ENCODE measurements at regions not wholly inside any gene's neighbourhood (a gene's known extent, or its start where the extent isn't known, plus 50 kb on each side); places are given as distances from the start of the nearest gene placed in this dataset.

DNA sequence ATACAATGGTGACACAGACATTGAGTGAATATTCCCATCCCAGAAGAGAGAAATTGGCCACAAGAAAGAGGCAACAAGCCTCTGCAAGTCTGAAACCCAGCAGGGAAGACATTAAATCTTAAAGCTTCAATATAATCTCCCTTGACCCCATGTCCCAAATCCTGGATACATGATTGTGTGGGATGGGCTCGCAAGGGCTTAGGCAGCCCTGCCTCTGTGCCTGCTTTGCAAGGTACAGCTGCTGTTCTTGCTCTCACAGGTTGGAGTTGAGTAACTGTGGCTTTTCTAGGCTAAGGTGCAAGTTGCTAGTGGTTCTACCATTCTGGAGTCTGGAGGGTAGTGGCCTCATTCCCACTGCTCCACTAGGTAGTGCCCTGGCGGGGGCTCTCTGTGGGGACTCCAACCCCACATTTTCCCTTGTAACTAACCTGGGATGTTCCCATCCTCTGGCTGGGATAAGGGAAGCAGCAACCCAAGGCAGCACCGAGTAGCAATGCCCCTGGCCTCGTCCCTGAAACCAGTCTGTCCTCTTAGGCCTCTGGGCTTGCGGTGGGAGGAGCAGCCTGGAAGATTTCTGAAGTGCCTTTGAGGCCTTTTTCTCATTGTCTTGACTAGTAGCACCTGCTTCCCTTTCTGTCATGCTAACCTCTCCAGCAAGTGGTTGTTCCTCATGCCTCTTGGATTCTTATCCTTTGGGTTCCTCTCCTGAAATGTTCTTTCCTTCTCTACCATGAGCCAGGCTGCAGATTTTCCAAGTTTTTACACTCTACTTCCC, 90.0 kb downstream of the FAM174B start:
- DNase-seq (ENCODE audit: low spot score) = no peak

DNA sequence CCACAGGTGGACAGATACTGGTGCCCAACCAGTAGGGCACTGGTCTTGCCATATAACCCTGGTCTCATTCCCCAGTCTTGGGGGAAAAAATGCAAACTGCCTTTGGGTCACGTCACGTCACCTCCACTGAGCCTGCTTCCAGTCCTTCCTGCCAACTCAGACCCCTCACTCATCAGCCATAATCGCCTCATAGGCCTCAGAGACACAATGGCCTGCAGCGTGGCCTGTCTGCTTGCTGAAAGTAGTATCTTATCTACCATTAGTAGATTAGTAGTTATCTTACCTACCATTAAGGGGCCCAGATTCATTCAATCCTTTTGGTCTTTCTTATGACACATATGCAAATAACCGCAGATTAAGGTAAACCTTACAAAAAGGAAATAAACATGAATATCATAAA, 93.8 kb downstream of the FAM174B start:
- no peak for DNase-seq (ENCODE audit: low spot score)

DNA sequence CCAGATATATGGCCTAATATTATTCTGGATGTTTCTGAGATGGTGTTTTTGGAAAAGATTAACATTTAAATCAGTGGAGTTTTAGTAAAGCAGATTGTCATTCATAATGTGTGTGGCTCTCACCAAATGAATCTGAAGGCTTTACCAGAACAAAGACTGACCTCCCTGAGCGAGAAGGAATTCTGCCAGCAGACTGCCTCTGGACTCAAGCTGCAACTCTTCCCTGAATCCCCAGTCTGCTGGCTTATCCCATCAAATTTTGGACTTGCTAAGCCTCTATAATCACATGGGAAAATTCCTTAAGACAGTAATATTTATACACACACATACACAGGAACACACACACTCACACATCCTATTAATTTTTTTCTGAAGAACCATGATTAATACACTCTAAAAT, 102.3 kb downstream of the FAM174B start:
- no peak for DNase-seq (ENCODE audit: low spot score)

- no peak for DNase-seq (ENCODE audit: low spot score)
Observed at GRCh38 chr15:92545996-92546395, 109.6 kb downstream of the FAM174B start.

- no peak for DNase-seq (ENCODE audit: low spot score)
Observed at GRCh38 chr15:92541291-92542200, 114.0 kb downstream of the FAM174B start.

DNA sequence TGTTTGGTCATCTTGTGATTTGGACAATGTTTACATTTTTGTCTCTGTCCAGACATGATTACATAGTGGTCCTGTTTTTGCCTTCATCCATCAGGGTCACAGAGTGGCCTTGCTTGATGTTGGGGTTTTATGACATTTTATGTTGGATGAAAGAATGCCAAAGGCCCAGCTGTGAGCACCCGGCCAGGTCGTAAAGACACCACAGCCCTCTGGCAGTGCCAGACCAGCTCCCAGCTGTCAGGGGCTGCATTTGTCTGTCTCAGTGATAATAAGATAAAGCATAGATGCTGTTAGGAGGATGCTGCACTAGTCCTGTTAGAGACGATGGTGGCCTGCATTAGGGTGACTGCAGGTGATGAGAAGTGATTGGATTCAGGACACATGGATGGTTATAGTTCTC, 117.5 kb downstream of the FAM174B start:
- DNase-seq (ENCODE audit: low spot score) = no peak

DNA sequence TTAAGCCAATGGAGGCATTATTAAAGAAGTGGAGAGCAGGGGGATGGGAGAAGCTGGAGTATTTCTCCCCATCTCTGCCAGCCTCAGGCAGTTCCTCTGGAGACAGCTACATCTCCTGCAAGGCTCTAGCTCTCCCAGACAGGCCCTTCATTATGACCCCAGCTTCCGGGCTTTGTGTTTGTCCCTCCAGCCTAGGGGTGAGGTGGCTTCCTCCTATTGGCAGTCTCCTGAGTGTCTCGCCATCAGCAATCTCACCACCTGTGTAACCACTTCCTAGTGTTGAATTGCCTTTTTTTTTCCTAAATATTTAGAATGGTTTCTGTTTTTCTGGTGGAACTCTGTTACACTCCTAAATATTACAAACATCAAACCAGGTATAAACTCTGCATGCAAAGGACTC, 122.3 kb downstream of the FAM174B start:
- DNase-seq (ENCODE audit: low spot score) = no peak

- no peak for DNase-seq (ENCODE audit: low spot score)
Observed at GRCh38 chr15:92531406-92531805, 124.2 kb downstream of the FAM174B start.

DNA sequence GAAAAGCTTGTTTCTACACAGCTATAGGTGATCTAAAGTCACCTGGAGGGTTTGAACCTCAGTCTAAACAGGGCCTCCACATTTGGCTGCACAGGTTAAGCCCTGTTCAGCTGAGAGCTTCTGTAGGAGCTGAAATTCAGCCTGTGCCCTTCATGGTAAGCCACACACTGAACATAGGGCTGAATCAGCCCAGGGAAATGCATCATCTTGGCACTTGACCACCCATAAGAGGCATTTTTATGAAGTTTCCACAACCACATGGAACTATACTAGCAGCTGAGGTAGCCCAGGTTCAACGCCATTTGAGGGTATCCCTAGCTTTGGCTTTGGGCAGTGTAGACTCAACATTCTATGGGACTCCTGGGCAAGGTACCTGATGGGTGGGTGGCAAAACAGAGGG, 126.8 kb downstream of the FAM174B start:
- DNase-seq (ENCODE audit: low spot score) = peak; percentile 16

DNA sequence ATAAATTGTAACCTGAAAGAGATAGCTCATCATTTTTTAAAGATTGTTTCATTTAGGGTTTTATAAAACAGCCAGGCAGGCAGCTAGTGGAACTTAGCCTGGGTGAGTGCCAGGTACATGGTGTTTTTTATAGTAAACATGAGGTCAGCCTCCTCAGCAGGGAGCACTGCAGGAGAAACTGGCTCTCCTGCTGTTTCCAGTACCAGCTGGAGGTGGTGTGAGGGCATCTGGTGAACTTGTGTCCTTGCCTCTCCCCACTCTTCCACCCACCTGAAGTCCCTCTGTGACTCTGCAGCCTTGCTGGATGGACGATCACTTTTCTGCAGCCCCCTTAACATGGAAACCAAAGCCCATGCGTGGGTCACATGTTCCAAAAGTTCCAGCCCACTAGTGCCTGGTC, 128.4 kb downstream of the FAM174B start:
- no peak for DNase-seq (ENCODE audit: low spot score)

DNA sequence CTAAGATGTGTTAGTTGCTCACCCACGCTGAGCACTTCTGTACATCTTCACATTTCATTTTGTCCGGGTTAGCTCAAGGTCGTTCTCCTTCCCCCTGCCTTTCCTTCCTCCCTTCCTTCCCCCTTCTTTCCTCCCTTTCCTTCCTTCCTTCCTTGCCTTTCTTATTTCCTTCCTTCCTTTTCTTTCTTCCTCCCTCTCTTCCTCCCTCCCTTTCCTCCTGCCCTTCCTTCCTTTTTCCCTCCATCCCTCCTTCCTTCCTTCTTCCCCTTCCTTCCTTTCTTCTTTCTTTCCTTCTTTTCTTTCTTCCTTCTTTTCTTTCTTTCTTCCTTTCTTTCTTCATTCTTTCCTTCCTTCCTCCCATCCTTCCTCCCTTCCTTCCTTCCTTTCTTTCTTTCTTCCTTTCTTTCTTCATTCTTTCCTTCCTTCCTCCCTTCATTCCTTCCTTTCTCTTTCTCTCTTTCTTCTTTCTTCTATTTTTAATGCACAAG, 129.8 kb downstream of the FAM174B start:
- no peak for DNase-seq (ENCODE audit: low spot score)

- DNase-seq (ENCODE audit: low spot score) = no peak
Observed at GRCh38 chr15:92524874-92525565, 130.6 kb downstream of the FAM174B start.

DNA sequence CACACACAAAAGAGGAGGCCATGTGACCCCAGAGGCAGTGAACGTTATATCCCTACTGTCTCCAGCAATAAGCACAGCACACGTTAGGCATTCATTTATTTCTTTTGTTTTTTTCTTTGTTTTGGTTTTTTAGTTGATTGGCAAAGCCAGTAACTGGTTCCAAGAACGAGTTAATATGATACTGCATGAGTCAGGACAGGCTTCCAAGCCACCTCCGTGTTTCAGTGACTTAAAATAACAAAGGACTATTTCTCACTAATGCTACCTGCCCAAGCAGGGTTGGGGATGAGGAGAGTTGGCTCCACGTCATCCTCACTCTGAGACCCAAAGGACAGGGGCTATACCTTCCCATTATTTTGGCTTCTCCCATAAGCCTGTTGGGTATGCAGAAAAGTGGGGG, 130.5 kb downstream of the ST8SIA2 start:
- DNase-seq (ENCODE audit: low spot score) = no peak

DNA sequence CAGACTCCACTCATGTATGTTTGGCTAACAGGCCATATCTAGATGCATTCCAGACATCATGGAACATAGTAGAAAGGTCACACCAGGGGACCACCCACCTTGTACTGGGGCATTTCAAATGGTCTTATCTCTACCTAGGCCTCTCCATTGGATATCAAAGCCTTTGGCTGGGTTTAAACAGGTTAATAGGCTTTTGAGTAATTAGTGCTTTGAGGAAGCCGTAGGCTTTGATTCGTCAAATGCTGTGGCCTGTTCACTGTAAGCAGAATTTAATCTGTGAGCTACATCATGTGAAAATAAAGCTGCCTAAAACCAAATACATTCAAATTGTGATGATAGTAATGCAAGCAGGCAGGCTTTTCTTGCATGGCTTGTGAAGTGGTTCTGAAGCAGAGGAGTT, 129.5 kb downstream of the ST8SIA2 start:
- no peak for DNase-seq (ENCODE audit: low spot score)

DNA sequence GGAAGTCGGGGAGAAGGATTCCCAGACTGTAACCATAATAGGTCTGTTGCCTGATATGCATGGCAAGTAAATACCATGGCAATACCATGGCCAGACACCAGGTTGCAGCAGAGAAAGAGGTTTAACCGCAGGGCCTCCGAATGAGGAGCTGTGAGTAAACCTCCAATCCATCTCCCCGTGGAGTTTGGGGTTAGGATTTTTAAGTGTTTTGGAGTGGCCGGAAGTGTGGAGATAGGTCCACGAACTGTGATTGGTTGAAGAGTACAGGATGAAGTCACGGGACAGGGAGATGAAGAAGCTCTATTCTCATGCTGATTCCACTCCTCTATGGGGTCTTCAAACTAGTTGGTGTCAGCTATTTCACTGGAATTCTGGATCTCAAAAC, 127.9 kb downstream of the ST8SIA2 start:
- DNase-seq (ENCODE audit: low spot score) = peak; percentile 79

GRCh38 chr15:92520914-92521623, 127.4 kb downstream of the ST8SIA2 start:
- DNase-seq (ENCODE audit: low spot score) = no peak

GRCh38 chr15:92519709-92520108, 126.0 kb downstream of the ST8SIA2 start:
- no peak for DNase-seq (ENCODE audit: low spot score)
